Ishikawa (cell line): ENCODE measurements at regions not wholly inside any gene's neighbourhood (a gene's known extent, or its start where the extent isn't known, plus 50 kb on each side); places are given as distances from the start of the nearest gene placed in this dataset.

Source experiments
- CEBPB ChIP-seq: IDR thresholded peaks from 2 replicates; pipeline ENCODE4 v1.6.1; 2012
- CREB1 ChIP-seq: IDR thresholded peaks from 2 replicates; pipeline ENCODE4 v1.6.1; 2012; ENCODE audit warnings: low read depth
- EGR1 ChIP-seq: IDR thresholded peaks from 2 replicates; pipeline ENCODE4 v1.6.1; 2012
- EP300 ChIP-seq: IDR thresholded peaks from 2 replicates; pipeline ENCODE4 v1.6.1; 2012; ENCODE audit warnings: borderline replicate concordance
- FOXM1 ChIP-seq: IDR thresholded peaks from 2 replicates; pipeline ENCODE4 v1.6.1; 2012; ENCODE audit warnings: low read depth, borderline replicate concordance
- NFIC ChIP-seq: IDR thresholded peaks from 2 replicates; pipeline ENCODE4 v1.6.1; 2012
- RAD21 ChIP-seq: IDR thresholded peaks from 2 replicates; pipeline ENCODE4 v1.6.1; 2012; ENCODE audit warnings: low read depth
- TAF1 ChIP-seq: IDR thresholded peaks from 2 replicates; pipeline ENCODE4 v1.6.1; 2012; ENCODE audit warnings: low read depth, mild to moderate bottlenecking
- TCF12 ChIP-seq: IDR thresholded peaks from 2 replicates; pipeline ENCODE4 v1.6.1; 2012; ENCODE audit warnings: low read depth
- TEAD4 ChIP-seq: IDR thresholded peaks from 2 replicates; pipeline ENCODE4 v1.6.1; 2012
- YY1 ChIP-seq: IDR thresholded peaks from 2 replicates; pipeline ENCODE4 v1.6.1; 2012; ENCODE audit warnings: low read depth
- ZBTB7A ChIP-seq: IDR thresholded peaks from 2 replicates; pipeline ENCODE4 v1.6.1; 2012; ENCODE audit warnings: low read depth
- TF ChIP-seq, protein P1 (sequence below): IDR thresholded peaks from 2 replicates; pipeline ENCODE4 v1.6.1; 2012
- TF ChIP-seq, protein P2 (sequence below): IDR thresholded peaks from 2 replicates; pipeline ENCODE4 v1.6.1; 2012; ENCODE audit warnings: low read depth, mild to moderate bottlenecking

DNA sequence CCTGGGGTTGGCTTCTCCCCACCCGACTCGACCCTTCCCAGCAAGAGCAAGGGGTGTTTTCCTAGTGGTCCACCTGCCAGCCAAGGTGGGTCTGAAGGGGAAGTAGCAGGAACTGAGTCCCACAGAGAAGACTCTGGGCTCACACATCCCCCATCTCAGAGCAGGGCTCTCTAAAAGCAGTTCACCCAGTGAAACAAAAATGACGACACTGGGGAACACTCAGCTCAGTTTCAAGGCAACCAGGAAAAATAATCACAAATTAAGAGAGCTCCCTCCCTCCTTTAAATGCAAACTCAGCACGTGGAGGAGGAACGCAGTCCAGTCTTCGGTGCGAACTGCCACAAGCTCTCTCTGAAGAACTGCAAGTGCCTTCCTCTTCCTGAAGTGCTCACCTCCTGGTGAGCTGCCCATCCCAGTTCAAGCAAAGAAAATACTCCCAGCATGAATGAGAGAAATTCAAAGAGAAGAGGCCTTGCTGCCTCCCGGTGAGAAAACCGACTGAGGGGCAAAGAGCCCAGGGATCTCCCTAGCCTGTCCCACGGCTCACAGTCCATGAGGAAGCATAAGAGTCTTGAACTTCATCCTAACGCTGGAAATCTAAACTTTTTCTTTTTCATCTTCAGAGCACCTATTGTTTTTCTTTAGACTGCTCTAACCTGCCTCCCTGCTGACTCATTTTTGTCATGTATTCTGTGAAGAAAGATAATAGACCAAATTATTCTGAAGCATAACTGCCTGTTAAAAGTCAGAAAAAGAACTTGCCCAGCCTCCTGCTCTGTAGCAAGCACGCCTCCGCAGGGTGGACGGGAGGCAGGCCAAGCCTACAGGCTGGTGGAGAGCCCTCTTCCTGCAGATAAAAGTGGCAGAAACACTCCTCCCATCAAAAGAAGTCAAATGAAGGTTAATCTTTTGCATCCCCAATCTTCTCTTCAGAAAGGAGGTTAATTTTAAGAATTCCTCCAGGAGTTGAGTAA, 281.4 kb downstream of the HHIPL2 start:
- TF ChIP-seq ZBTB7A (no peak), TAF1 (no peak), YY1 (no peak), CEBPB (no peak), TEAD4 (no peak), EP300 (no peak), TCF12 (no peak), RAD21 (no peak), EGR1 (no peak), FOXM1 (no peak), NFIC (no peak), CREB1 (no peak)
- TF ChIP-seq, protein P1, sequence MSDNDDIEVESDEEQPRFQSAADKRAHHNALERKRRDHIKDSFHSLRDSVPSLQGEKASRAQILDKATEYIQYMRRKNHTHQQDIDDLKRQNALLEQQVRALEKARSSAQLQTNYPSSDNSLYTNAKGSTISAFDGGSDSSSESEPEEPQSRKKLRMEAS = no peak
- TF ChIP-seq, protein P2, sequence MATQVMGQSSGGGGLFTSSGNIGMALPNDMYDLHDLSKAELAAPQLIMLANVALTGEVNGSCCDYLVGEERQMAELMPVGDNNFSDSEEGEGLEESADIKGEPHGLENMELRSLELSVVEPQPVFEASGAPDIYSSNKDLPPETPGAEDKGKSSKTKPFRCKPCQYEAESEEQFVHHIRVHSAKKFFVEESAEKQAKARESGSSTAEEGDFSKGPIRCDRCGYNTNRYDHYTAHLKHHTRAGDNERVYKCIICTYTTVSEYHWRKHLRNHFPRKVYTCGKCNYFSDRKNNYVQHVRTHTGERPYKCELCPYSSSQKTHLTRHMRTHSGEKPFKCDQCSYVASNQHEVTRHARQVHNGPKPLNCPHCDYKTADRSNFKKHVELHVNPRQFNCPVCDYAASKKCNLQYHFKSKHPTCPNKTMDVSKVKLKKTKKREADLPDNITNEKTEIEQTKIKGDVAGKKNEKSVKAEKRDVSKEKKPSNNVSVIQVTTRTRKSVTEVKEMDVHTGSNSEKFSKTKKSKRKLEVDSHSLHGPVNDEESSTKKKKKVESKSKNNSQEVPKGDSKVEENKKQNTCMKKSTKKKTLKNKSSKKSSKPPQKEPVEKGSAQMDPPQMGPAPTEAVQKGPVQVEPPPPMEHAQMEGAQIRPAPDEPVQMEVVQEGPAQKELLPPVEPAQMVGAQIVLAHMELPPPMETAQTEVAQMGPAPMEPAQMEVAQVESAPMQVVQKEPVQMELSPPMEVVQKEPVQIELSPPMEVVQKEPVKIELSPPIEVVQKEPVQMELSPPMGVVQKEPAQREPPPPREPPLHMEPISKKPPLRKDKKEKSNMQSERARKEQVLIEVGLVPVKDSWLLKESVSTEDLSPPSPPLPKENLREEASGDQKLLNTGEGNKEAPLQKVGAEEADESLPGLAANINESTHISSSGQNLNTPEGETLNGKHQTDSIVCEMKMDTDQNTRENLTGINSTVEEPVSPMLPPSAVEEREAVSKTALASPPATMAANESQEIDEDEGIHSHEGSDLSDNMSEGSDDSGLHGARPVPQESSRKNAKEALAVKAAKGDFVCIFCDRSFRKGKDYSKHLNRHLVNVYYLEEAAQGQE = no peak
